ENCODE measurements at regions not wholly inside any gene's neighbourhood (a gene's known extent, or its start where the extent isn't known, plus 50 kb on each side); places are given as distances from the start of the nearest gene placed in this dataset.
"Not testable (repeated sequence)": the region's sequence is repeated elsewhere in the genome, so short reads cannot be mapped to it uniquely, and the experiment has no call there.

DNA sequence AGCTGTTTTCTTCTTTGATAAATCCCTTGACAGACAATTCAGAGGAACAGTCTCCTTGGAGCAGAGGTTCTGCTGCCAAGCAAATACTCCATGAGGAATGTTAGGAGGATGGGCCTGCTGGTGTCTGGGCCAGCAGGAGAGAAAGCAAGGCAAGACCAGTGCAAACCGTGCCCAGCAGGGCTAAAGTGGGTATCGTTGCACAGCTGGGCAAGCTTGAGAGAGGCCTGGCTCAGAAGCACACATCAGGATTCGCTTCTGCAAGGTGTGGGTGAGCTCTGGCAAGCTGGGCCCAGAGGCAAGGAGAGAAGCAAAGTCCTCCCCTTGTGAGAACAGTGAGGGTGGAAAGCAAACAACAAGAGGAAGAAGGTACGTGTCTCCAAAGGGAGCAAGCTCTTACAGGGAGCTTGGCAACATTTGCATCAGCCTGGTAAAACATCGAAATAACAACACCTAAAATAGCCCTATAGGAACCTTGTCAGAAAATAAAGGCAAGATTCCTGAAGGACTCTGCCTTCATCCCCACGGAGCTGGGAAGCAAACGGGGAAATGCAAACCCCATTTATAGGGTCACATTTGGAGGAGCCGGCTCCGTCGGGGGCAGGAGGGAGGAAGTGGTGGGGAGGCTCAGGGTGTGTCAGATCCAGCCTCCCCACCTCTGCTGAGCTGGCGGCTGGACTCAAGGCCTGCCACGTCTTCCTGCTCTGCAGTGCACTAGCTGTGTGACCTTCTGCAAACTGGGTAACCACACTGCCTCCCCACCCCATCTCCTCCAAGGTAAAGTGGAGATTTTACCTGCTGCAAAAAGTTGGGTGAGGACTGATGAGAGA is 62.3 kb upstream of the HIVEP3 start:
- no peak for DNase-seq (ENCODE audit: low read depth)
- TF ChIP-seq, protein P1, sequence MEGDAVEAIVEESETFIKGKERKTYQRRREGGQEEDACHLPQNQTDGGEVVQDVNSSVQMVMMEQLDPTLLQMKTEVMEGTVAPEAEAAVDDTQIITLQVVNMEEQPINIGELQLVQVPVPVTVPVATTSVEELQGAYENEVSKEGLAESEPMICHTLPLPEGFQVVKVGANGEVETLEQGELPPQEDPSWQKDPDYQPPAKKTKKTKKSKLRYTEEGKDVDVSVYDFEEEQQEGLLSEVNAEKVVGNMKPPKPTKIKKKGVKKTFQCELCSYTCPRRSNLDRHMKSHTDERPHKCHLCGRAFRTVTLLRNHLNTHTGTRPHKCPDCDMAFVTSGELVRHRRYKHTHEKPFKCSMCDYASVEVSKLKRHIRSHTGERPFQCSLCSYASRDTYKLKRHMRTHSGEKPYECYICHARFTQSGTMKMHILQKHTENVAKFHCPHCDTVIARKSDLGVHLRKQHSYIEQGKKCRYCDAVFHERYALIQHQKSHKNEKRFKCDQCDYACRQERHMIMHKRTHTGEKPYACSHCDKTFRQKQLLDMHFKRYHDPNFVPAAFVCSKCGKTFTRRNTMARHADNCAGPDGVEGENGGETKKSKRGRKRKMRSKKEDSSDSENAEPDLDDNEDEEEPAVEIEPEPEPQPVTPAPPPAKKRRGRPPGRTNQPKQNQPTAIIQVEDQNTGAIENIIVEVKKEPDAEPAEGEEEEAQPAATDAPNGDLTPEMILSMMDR (IDR thresholded peaks at IDR 0.05; ENCODE audit: low read depth, low read length, missing control alignments), result no peak
- no peak overlapping the region for H3K4me3 ChIP-seq (ENCODE audit: low read depth, low read length)

DNA sequence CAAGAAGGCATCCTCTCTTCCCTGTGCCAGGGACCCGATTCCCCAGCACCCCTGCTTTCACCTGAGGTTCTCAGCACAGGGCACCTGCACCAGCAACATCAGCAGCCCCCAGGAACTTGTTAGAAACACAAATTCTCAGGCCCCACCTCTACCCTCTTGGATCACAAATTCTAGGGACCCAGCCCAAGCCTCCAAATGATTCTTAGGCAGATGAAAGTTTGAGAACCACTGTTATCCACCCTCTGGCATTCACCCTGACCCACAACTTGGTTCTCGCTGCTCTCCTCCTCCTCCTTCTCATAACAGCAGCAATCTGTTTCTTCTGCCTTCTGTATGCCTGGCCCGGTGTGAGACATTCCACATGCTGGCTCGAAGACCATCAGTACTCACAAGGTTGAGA is 60.3 kb upstream of the HIVEP3 start:
- TF ChIP-seq, protein P1 (IDR thresholded peaks at IDR 0.05; ENCODE audit: low read depth, low read length, missing control alignments), result no peak
- no peak overlapping the region for H3K4me3 ChIP-seq (ENCODE audit: low read depth, low read length)
- DNase-seq (ENCODE audit: low read depth), result no peak

DNA sequence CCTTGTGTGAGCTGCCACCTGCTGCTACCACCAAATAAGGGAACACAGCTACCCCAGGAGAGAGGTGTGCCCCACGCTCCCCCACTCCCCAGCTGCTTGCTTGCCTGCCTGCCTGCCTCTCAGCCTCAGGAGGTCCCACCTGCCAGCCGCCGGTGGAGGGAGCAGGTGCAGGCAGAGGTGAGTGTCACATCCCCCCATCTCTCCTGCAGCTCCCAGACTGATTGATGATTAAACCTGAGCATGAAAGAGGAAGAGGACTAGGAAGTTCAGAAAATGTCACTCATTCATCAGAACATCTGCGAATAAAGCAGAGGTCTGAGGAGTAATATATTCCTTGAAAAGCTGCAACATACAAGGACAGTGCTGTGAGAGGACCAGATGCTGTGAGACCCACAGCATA is 58.6 kb upstream of the HIVEP3 start:
- H3K4me3 ChIP-seq (ENCODE audit: low read depth, low read length), result no peak overlapping the region
- DNase-seq (ENCODE audit: low read depth), result no peak
- TF ChIP-seq, protein P1 (IDR thresholded peaks at IDR 0.05; ENCODE audit: low read depth, low read length, missing control alignments), result no peak

DNA sequence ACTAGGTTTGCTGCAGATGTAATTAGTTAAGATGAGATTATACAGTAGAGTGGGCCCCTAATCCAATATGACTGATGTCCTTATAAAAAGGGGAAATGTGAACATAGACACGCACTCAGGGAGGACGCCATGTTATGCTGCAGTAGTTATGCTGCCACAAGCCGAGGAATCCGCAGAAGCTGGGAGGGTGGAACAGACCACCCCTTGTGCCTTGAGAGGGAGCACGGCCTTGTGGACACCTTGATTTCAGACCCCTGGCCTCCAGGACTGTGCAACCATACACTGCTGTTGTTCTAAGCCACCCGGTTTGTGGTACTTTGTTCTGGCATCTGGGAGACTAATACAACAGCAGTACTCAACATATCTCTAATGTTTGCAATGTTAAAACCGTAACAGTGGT is 57.9 kb upstream of the HIVEP3 start:
- TF ChIP-seq, protein P1 (IDR thresholded peaks at IDR 0.05; ENCODE audit: low read depth, low read length, missing control alignments), result no peak
- H3K4me3 ChIP-seq (ENCODE audit: low read depth, low read length), result no peak overlapping the region
- no peak for DNase-seq (ENCODE audit: low read depth)

DNA sequence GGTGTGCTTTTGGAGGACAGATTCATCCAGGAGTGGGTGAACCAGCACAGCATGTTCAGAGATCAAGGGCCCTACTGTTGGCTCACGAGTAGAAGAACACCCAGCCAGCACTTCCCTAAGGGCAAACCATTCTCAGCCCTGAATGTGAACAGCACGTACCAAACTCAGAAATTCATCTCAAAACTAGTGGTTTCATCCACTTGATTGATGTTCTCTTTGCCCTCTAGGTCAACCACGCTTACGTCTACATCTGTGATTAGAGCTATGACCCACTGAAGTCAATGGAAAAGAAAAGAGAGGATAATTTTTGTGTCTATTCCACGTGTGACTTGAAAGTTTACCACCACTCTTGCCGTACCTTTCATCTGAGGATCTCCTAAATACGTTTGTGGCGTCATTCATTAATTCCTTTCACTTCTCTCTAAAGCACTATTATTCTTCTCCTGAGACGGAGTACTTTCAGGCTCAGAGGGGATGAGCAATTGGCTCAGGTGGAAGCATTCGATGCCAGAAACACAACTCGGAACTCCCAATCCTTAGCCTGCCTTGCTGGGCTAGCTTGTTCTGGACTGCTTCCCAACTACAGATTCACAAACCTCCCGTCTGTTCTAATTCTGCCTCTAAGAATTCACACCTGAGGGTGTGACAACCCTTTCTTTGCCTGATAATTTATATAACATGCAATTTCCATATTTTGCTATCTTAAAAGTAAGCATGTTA is 57.3 kb upstream of the HIVEP3 start:
- TF ChIP-seq, protein P1 (IDR thresholded peaks at IDR 0.05; ENCODE audit: low read depth, low read length, missing control alignments), result no peak
- DNase-seq (ENCODE audit: low read depth), result no peak
- H3K4me3 ChIP-seq (ENCODE audit: low read depth, low read length), result no peak overlapping the region

DNA sequence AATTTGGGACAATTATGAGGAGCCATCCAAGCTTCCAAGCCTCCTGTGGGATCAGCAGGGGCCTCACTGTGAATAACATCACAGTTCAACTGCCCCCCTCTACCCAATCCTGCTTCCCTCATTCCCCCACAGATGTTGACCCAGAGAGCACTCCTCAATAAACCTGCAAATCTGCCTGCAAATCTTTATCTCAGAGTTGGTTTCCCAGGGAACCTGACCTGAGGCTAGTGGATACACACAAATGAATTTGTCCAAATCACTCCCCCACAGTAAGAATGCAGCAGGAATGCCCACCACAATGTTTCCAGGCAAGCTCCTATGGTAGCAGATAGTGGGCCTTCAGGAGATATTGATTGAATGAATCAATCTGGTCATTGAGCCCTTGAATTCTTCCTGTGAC is 56.4 kb upstream of the HIVEP3 start:
- TF ChIP-seq, protein P1 (IDR thresholded peaks at IDR 0.05; ENCODE audit: low read depth, low read length, missing control alignments), result no peak
- no peak for DNase-seq (ENCODE audit: low read depth)
- no peak overlapping the region for H3K4me3 ChIP-seq (ENCODE audit: low read depth, low read length)

DNA sequence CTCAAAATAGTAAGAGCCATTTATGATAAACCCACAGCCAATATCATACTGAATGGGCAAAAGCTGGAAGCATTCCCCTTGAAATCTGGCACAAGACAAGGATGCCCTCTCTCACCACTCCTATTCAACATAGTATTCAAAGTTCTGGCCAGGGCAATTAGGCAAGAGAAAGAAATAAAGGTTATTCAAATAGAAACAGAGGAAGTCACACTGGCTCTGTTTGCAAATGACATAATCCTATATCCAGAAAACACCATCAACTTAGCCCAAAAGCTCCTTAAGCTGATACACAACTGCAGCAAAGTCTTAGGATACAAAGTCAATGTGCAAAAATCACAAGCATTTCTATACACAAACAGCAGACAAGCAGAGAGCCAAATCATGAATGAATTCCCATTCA is 49.8 kb upstream of the HIVEP3 start:
- DNase-seq (ENCODE audit: low read depth), result not testable (repeated sequence)

More for the DNA sequence above, 49.8 kb upstream of the HIVEP3 start:
- H3K4me3 ChIP-seq (ENCODE audit: low read depth, low read length), result not testable (repeated sequence)

All from GM12864 (cell line).